ENCODE measurements at regions not wholly inside any gene's neighbourhood (a gene's known extent, or its start where the extent isn't known, plus 50 kb on each side); places are given as distances from the start of the nearest gene placed in this dataset.

- Histone ChIP-seq H2BK12ac (ENCODE audit: insufficient read length, low read depth, low read length) (no peak overlapping the region), H3K4ac (ENCODE audit: low read depth, low read length) (no peak overlapping the region), H3K4me2 (ENCODE audit: insufficient read depth, insufficient read length, low read length) (no peak overlapping the region), H3K9ac (ENCODE audit: extremely low read depth, insufficient read length, low read length) (no peak overlapping the region), H3K56ac (ENCODE audit: insufficient read length, low read depth, low read length) (no peak overlapping the region), H2BK5ac (ENCODE audit: insufficient read length, low read length) (no peak overlapping the region), H2BK20ac (ENCODE audit: low read depth, low read length, poor library complexity, severe bottlenecking) (no peak overlapping the region), H3K27me3 (ENCODE audit: insufficient read depth, low read length) (no peaks in the 10 kb centered on the region), H3T11ph (ENCODE audit: low read length) (no peak overlapping the region), H3K79me2 (ENCODE audit: insufficient read depth, low read length) (no peaks in the 10 kb centered on the region), H3K23ac (ENCODE audit: insufficient read length, low read depth, low read length) (no peak overlapping the region), H4K8ac (replicated peaks; ENCODE audit: insufficient read length, low read depth, low read length) (no peak overlapping the region), H4K91ac (ENCODE audit: insufficient read length, low read depth, low read length) (no peak overlapping the region), H3K4me1 (ENCODE audit: insufficient read depth, low read length) (no peaks in the 10 kb centered on the region), H3K23me2 (ENCODE audit: insufficient read length, low read depth, low read length, poor library complexity, severe bottlenecking) (no peaks in the 10 kb centered on the region), H4K5ac (ENCODE audit: insufficient read length, low read depth, low read length) (no peak overlapping the region), H3K79me1 (ENCODE audit: insufficient read depth, low read depth, low read length, poor library complexity, severe bottlenecking) (no peaks in the 10 kb centered on the region), H3K18ac (ENCODE audit: insufficient read length, low read depth, low read length) (no peak overlapping the region), H3K27ac (ENCODE audit: insufficient read length, low read depth, low read length) (no peak overlapping the region), H3K9me3 (ENCODE audit: control insufficient read depth, low read depth, low read length) (no peaks in the 10 kb centered on the region), H3K14ac (ENCODE audit: insufficient read depth, low read length) (no peak overlapping the region), H2AFZ (ENCODE audit: low read length) (no peak overlapping the region), H2AK5ac (ENCODE audit: insufficient read length, low read length) (no peak overlapping the region), H4K20me1 (ENCODE audit: control insufficient read depth, insufficient read depth, insufficient read length) (no peaks in the 10 kb centered on the region), H2BK15ac (ENCODE audit: low read depth, low read length) (no peak overlapping the region), H2BK120ac (ENCODE audit: low read depth, low read length, poor library complexity, severe bottlenecking) (no peak overlapping the region)
- Mint-ChIP-seq H3K9me3 (no peaks in the 10 kb centered on the region), H3K4me1 (no peaks in the 10 kb centered on the region), H3K27me3 (ENCODE audit: low read depth) (no peaks in the 10 kb centered on the region), H3K36me3 (ENCODE audit: insufficient read depth in 1 of 3, low read depth in 3 of 3) (no peaks in the 10 kb centered on the region), H3K27ac (no peak overlapping the region), H3K4me3 (no peak overlapping the region)
- no CpG with 5 or more reads among the region's 4 CpGs for whole genome bisulfite sequencing (ENCODE audit: extremely low coverage, insufficient read length, low lambda C conversion rate)
- no peak for TF ChIP-seq CTCF (conservative IDR thresholded peaks at IDR 0.05)
- no peak for DNase-seq
These were observed 796.4 kb upstream of the ACO1 start for GRCh38 chr9:31588006-31588405.

Measured in H9 (cell line).